ENCODE measurements at regions not wholly inside any gene's neighbourhood (a gene's known extent, or its start where the extent isn't known, plus 50 kb on each side); places are given as distances from the start of the nearest gene placed in this dataset.
"Not testable (repeated sequence)": the region's sequence is repeated elsewhere in the genome, so short reads cannot be mapped to it uniquely, and the experiment has no call there.

- DNase-seq (ENCODE audit: low read depth), result no peak
- in situ Hi-C loops (cut with HindIII; ENCODE audit: low pct_unique_long_range_greater_than_20kb, low sequenced_read_pairs), result no loop called here
Observed at GRCh38 chr21:22096314-22096713, 1098.1 kb downstream of the NCAM2 start.

- no peak for DNase-seq (ENCODE audit: low read depth)
- in situ Hi-C loops (cut with HindIII; ENCODE audit: low pct_unique_long_range_greater_than_20kb, low sequenced_read_pairs), result no loop called here
Observed at GRCh38 chr21:22106720-22107410, 1108.7 kb downstream of the NCAM2 start.

- DNase-seq (ENCODE audit: low read depth), result no peak
- in situ Hi-C loops (cut with HindIII; ENCODE audit: low pct_unique_long_range_greater_than_20kb, low sequenced_read_pairs), result no loop called here
Observed at GRCh38 chr21:22115746-22116145, 1117.5 kb downstream of the NCAM2 start.

GRCh38 chr21:22120616-22121266, 1122.5 kb downstream of the NCAM2 start:
- in situ Hi-C loops (cut with HindIII; ENCODE audit: low pct_unique_long_range_greater_than_20kb, low sequenced_read_pairs), result no loop called here
- DNase-seq (ENCODE audit: low read depth), result no peak

DNA sequence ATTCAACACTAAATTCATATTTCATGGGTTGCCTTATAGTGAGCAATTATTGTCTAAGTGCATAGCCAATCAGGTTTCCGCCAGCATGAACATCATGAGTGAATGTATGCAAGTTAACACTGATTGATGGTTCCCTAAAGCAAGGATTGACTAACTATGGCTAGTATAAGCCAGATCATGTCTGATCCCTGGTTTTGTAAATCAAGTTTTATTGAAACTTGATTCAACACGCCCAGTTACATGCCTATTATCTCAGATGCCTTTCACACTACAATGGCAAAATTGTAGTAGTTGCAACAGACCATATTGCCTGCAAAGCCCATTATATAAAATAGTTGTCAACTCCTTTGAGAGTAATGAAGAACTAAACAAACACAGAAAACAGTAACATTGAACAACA, 1127.4 kb downstream of the NCAM2 start:
- in situ Hi-C loops (cut with HindIII; ENCODE audit: low pct_unique_long_range_greater_than_20kb, low sequenced_read_pairs), result no loop called here
- no peak for DNase-seq (ENCODE audit: low read depth)

DNA sequence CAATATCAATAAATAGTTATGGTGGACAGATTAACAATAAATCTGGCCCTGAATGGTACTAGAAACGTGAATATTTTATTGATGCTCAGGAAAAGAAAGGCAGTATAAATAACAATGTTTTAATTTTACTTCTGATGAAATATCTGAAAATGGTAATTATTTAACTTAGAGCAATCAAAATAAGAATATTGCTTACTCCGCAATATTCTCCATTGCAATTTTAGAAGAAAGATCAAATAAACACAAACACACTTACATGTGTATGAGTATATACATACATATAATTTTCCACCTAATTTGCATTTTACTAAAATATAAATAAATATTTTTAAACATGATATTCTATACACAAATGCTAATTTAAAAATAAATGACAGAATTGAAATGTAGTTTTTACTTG, 1130.5 kb downstream of the NCAM2 start:
- in situ Hi-C loops (cut with HindIII; ENCODE audit: low pct_unique_long_range_greater_than_20kb, low sequenced_read_pairs), result no loop called here
- DNase-seq (ENCODE audit: low read depth), result no peak

DNA sequence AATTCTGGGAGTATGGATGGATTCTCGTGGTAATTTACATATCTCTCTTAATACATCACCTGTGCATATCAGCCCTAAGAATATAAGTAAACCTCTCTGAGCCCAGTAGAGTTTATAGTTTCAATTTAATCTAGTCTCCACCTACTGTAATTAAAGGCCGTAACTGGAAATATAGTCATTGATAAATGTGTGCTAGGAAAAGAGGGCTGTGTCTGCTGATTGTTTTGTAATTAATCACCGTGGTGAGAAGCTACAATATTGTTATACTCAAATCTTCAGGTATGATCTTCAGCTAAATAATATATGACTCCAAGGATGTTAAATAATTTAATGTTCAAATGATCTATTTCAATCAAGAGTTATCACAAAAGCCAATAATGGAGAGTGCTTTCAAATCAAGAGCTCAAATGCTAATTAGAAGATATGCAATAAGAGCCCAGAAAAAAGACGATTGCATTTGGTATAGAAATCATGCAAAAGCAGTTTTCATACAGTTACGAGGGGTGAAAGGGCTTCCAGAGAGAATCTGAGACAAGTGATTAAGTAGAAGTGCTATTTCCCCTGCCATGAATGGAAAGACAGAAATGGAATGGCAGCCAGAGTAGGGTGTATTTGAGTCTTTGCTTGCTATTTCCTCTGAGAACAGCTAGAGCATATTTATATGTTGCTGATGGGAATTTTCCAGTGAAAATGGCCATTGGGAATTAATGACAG, 1134.3 kb downstream of the NCAM2 start:
- in situ Hi-C loops (cut with HindIII; ENCODE audit: low pct_unique_long_range_greater_than_20kb, low sequenced_read_pairs), result no loop called here
- DNase-seq (ENCODE audit: low read depth), result no peak

GRCh38 chr21:22136740-22137139, 1138.5 kb downstream of the NCAM2 start:
- DNase-seq (ENCODE audit: low read depth), result no peak
- in situ Hi-C loops (cut with HindIII; ENCODE audit: low pct_unique_long_range_greater_than_20kb, low sequenced_read_pairs), result no loop called here

DNA sequence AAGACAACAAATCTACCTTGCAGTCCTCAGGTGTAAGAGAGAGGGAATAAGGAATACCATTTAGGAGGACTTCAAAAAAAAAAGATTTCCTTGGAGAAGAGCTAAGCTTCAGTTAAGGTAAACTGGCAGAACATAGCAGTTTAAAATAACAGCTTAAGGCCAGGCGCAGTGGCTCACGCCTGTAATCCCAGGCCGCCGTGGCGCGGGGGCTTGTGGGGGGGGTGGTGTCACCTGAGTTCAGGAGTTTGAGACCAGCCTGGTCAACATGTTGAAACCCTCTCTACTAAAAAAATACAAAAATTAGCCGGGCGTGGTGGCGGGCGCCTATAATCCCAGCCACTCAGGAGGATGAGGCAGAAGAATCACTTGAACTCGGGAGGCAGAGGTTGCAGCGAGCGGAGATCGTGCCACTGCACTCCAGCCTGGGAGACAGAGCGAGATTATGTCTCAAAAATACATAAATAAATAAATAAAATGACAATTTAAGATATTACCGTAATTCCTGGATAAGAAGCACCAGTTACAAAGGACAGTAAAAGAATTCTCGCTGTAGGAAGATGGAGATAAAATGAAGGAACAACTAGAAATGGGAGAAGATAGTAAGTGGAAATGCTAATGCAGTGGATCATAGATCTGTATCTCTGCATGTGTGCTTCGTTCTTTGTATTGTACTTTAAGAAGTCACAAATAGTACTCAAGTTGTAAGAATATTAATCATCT, 1140.2 kb downstream of the NCAM2 start:
- no peak for DNase-seq (ENCODE audit: low read depth)
- in situ Hi-C loops (cut with HindIII; ENCODE audit: low pct_unique_long_range_greater_than_20kb, low sequenced_read_pairs), result no loop called here

- DNase-seq (ENCODE audit: low read depth), result no peak
- in situ Hi-C loops (cut with HindIII; ENCODE audit: low pct_unique_long_range_greater_than_20kb, low sequenced_read_pairs), result no loop called here
Observed at GRCh38 chr21:22145545-22145944, 1147.3 kb downstream of the NCAM2 start.

DNA sequence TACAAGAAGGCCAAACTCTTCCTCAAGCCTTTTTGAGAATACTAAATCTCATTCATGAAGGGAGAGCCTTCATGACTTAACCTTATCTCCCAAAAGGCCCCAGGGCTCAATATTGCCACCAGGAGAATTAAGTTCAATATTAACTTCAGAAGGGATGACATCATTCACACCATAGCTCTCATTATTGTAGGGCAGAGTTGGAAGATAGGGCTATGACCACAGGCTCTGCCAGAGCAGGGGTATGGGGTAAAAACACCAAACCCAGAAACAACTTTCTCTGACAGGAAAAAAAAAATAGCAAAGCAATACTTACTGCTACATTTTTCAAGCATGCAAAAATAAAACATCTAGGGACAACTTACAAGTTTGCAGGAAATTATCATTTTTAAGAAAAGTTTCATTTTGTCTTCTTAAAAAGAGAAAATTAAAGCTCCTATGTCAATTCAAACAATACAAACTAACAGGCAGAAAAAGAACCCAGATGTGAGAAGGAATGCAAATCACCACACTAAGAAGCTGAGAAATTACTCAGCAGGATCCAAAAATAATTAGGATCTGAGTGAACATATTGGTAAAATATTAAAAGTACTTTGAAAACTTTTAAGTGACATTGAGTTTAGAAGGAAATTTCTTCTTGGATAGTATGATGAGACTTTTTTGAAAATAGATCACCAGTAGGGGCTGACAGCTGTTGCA, 1156.5 kb downstream of the NCAM2 start:
- no peak for DNase-seq (ENCODE audit: low read depth)
- in situ Hi-C loops (cut with HindIII; ENCODE audit: low pct_unique_long_range_greater_than_20kb, low sequenced_read_pairs), result no loop called here

- in situ Hi-C loops (cut with HindIII; ENCODE audit: low pct_unique_long_range_greater_than_20kb, low sequenced_read_pairs), result no loop called here
- no peak for DNase-seq (ENCODE audit: low read depth)
Observed at GRCh38 chr21:22164912-22165311, 1166.7 kb downstream of the NCAM2 start.

- no peak for DNase-seq (ENCODE audit: low read depth)
Observed at GRCh38 chr21:22174746-22175145, 1176.5 kb downstream of the NCAM2 start.

DNA sequence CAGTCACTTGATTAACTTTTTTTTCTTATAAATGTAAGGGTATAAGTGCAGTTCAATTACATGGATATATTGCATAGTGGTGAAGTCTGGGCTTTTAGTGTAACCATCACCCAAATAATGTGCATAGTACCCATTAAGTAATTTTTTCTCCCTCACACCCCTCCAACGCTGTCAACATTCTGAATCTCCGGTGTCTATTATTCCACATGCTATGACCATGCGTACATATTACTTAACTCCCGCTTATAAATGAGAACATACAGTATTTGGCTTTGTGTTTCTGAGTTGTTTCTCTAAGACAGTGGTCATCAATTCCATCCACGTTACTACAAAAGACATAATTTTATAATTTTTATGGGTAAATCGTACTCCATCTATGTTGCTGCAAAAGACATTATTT, 1191.1 kb downstream of the NCAM2 start:
- in situ Hi-C loops (cut with HindIII; ENCODE audit: low pct_unique_long_range_greater_than_20kb, low sequenced_read_pairs), result no loop called here

More at GRCh38 chr21:22174746-22175145, 1176.5 kb downstream of the NCAM2 start:
- in situ Hi-C loops (cut with HindIII; ENCODE audit: low pct_unique_long_range_greater_than_20kb, low sequenced_read_pairs), result no loop called here

DNA sequence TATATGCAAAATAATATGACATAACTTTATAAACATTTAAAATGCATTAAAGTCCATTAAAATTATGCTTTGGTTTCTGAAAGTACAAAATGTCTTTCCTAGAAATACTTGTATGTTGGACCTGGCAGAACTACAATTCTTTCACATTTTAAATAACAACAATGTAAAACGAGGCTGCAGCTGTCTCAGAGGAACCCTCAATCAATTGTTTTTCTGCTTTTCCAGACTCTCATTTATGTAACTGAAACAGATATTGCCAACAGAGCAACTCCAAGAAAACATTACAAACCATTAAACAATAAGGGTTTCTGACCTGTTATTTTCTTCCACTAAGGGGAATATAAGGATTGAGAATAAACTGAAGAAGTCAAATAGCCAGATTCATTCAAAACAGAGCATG, 1193.4 kb downstream of the NCAM2 start:
- in situ Hi-C loops (cut with HindIII; ENCODE audit: low pct_unique_long_range_greater_than_20kb, low sequenced_read_pairs), result no loop called here
- DNase-seq (ENCODE audit: low read depth), result no peak

More for the DNA sequence above, 1191.1 kb downstream of the NCAM2 start:
- DNase-seq (ENCODE audit: low read depth), result no peak

DNA sequence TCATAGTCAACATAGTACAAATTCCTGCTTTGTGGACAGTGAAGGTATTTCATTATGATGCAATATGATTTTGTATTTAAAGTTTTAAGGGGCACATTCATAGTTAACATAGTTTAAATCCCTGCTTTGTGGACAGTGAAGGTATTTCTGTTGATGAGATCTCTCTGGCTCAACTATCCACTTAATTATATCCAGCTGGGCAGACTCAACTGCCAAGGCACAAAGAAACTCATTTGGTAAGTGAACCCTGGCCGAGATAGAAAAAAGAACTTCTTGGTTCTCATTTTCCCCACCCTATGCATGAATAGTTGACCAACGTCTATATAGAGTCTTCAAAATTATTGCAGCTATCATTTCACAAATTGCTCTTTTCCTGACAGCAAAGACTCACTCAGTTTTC, 1194.6 kb downstream of the NCAM2 start:
- no peak for DNase-seq (ENCODE audit: low read depth)
- in situ Hi-C loops (cut with HindIII; ENCODE audit: low pct_unique_long_range_greater_than_20kb, low sequenced_read_pairs), result no loop called here

DNA sequence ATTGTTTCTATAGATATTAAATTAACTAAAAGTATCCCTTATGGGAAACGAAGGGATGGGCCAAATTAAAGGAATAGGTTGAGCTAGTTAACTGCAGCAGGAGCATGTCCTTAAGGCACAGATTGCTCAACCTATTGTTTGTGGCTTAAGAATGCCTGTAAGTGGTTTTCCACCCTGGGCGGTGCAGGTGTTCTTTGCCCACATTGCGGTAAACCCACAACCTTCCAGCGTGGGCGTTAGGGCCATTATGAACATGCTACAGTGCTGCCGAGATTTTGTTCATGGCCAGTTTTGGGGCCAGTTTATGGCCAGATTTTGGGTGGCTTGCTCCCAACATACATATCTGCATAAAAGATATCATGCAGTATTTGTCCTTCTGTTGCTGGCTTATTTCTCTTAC, 1196.8 kb downstream of the NCAM2 start:
- in situ Hi-C loops (cut with HindIII; ENCODE audit: low pct_unique_long_range_greater_than_20kb, low sequenced_read_pairs); DNase-seq (ENCODE audit: low read depth): not testable (repeated sequence)

GRCh38 chr21:22200378-22201092, 1202.3 kb downstream of the NCAM2 start:
- DNase-seq (ENCODE audit: low read depth), result no peak
- in situ Hi-C loops (cut with HindIII; ENCODE audit: low pct_unique_long_range_greater_than_20kb, low sequenced_read_pairs), result no loop called here
